Tibial nerve (tissue), 4 donors: ENCODE measurements at regions not wholly inside any gene's neighbourhood (a gene's known extent, or its start where the extent isn't known, plus 50 kb on each side); places are given as distances from the start of the nearest gene placed in this dataset.

Source experiments
- CTCF ChIP-seq, 5 experiments: fragments of 200-600 bp in 3 of 5; fragments of 450-650 bp in 2 of 5; sonication (generic) in 3 of 5; IDR thresholded peaks; one replicate each; pipeline ENCODE4 v1.5.1; 2016 to 2019; ENCODE audit warnings: antibody characterized with exemption in 5 of 5, mild to moderate bottlenecking in 3 of 5, moderate library complexity in 2 of 5
- EP300 ChIP-seq, 2 donors: sonication (generic); formaldehyde crosslinking; IDR thresholded peaks; one replicate each; pipeline ENCODE4 v1.6.1; 2017; ENCODE audit warnings: antibody characterized with exemption in 2 of 2, mild to moderate bottlenecking in 1 of 2
- POLR2A ChIP-seq, 2 donors: fragments of 450-650 bp; IDR thresholded peaks; one replicate each; pipeline ENCODE4 v1.6.1; 2017; ENCODE audit warnings: antibody characterized with exemption in 2 of 2, mild to moderate bottlenecking in 2 of 2, moderate library complexity in 2 of 2

DNA sequence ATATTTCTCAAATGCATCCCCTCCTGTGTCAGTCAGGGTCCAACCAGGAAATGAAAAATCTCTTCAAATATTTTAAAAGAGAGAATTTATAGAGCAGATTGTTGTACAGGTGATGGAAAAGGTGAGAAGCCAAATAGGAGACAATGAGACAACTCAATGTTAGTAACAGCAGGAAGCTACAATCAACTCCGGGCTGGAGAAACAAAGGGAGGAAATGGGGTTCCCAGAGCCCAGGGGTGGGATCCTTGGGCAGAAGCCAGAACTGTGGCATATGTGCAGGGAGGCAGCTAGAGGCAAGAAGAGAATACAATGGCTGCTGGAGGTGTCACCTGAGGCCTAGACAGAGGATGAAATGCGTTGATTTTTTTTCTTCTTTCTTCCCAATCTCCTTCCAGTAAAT lies 361.8 kb upstream of the ACTBL2 start:
- no peak for TF ChIP-seq CTCF (IDR thresholded peaks at IDR 0.05)
- TF ChIP-seq POLR2A (IDR thresholded peaks at IDR 0.05): no peak
- TF ChIP-seq EP300 (IDR thresholded peaks at IDR 0.05): no peak
